SHP77 treated with DMSO at 0.1 percent for 48 hours (cell line): ENCODE measurements at regions not wholly inside any gene's neighbourhood (a gene's known extent, or its start where the extent isn't known, plus 50 kb on each side); places are given as distances from the start of the nearest gene placed in this dataset.

Source experiments
- DNase-seq: peaks from one replicate; lab custom pipeline; 2025; lab: John Stamatoyannopoulos, UW

GRCh38 chr10:36375107-36375506 is 733.0 kb upstream of the FZD8 start:
- no peak for DNase-seq

- no peak for DNase-seq
Observed at GRCh38 chr10:36373424-36374096, 731.5 kb upstream of the FZD8 start.

- DNase-seq: no peak
Observed at GRCh38 chr10:36367362-36367761, 725.3 kb upstream of the FZD8 start.

- no peak for DNase-seq
Observed at GRCh38 chr10:36366843-36367242, 724.7 kb upstream of the FZD8 start.

GRCh38 chr10:36366065-36366464 is 724.0 kb upstream of the FZD8 start:
- no peak for DNase-seq

GRCh38 chr10:36362257-36362656 is 720.2 kb upstream of the FZD8 start:
- no peak for DNase-seq

GRCh38 chr10:36358736-36359135 is 716.6 kb upstream of the FZD8 start:
- no peak for DNase-seq

- no peak for DNase-seq
Observed at GRCh38 chr10:36354633-36355032, 712.5 kb upstream of the FZD8 start.

GRCh38 chr10:36351159-36351558 is 709.1 kb upstream of the FZD8 start:
- no peak for DNase-seq

- no peak for DNase-seq
Observed at GRCh38 chr10:36349445-36350078, 707.5 kb upstream of the FZD8 start.

GRCh38 chr10:36345807-36346206 is 703.7 kb upstream of the FZD8 start:
- no peak for DNase-seq

- no peak for DNase-seq
Observed at GRCh38 chr10:36345175-36345533, 703.1 kb upstream of the FZD8 start.

- DNase-seq: no peak
Observed at GRCh38 chr10:36344240-36345174, 702.4 kb upstream of the FZD8 start.

- DNase-seq: no peak
Observed at GRCh38 chr10:36342781-36343180, 700.7 kb upstream of the FZD8 start.

GRCh38 chr10:36341471-36341870 is 699.4 kb upstream of the FZD8 start:
- DNase-seq: no peak

- DNase-seq: no peak
Observed at GRCh38 chr10:36336315-36336714, 694.2 kb upstream of the FZD8 start.

- DNase-seq: no peak
Observed at GRCh38 chr10:36333446-36333845, 691.4 kb upstream of the FZD8 start.

GRCh38 chr10:36332926-36333325 is 690.8 kb upstream of the FZD8 start:
- DNase-seq: no peak

- no peak for DNase-seq
Observed at GRCh38 chr10:36331121-36331520, 689.0 kb upstream of the FZD8 start.

- DNase-seq: no peak
Observed at GRCh38 chr10:36325815-36326214, 683.7 kb upstream of the FZD8 start.

GRCh38 chr10:36324831-36325230 is 682.7 kb upstream of the FZD8 start:
- no peak for DNase-seq

GRCh38 chr10:36313142-36313541 is 671.0 kb upstream of the FZD8 start:
- no peak for DNase-seq

- no peak for DNase-seq
Observed at GRCh38 chr10:36303896-36304295, 661.8 kb upstream of the FZD8 start.
